Stimulated activated CD8-positive, alpha-beta memory T cell treated with anti-CD3 and anti-CD28 coated beads, Interleukin-12 subunit alpha, Interleukin-12 subunit beta, amount 100 ng/mL, for 1 hour (primary cell): ENCODE measurements at regions not wholly inside any gene's neighbourhood (a gene's known extent, or its start where the extent isn't known, plus 50 kb on each side); places are given as distances from the start of the nearest gene placed in this dataset.

Experiments used
- DNase-seq: peaks from one replicate; pipeline ENCODE4 v3.0.0-alpha.2; 2020; ENCODE audit warnings: low read depth

DNA sequence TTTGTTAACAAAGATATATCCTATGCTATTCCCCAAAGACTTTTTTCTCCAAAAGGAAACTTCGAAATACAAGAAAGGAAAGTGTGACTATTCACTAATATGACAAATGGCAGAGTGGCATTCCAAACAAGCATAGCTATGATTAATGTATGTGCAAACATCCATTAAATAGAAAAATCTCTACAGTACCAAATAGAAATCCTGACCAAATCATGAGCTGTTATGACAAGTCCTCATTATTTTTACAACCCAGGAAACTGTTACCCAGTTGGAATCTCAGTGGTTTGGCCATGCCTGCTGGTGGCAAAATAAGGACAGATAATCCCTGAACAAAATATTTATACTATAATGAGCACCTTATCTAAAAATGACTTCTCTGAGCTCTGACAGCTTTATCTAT lies 202.1 kb downstream of the SEC23A start:
- DNase-seq, result no peak

DNA sequence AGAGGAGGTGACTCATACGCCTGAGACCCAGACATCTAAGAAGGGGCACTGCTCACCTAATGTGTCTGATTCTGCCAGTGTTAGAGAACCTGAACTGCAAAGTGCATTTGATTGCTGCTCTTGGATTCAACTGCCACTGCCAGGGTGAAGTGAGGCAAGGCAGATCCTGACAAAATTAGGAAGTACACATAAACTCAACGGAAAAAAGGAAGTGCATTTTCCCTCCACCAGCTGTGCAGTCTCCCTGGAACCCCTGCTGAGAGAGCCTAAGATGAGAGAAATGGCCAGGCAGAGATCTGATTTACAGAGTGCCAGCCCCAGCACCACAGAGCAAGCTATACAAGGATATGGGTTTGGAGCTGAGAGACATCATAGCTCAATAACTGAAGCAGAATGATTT lies 215.3 kb downstream of the SEC23A start:
- DNase-seq, result no peak

DNA sequence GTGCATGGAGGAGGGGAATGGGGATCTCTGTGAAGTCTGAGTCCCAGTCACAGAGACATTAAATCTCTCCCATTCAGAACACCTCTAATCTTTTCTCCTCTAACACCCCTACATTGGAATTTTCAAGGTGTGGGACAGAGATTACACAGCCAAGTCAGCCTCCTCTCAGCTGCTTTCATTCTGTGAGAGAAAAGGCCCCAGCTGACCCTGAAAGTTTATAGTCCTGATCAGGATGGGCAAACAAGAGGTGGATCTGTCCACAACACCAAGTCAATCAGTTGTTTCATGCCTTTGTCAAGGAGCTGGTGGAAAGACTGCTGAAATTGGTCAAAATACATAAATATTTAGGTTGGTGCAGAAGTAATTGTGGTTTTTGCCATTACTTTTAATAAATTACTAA lies 218.9 kb downstream of the SEC23A start:
- DNase-seq, result no peak

DNA sequence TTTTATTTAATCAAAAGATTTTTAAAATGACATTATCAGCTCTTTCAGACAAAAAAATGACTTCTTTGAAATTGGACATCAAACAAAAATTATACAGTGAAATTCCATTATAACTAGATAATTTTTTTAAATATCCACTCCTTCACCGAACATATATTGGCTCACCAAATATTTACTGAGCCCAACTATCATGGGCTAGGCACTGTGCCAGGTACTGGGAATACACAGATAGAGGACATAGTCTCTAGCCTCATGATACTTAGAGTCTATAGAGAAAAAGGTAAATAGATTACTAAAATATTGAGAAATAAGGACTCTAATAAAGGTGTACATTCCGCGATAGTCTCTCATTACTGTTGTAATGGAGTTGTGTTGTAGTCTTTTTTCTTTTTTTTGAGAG lies 219.9 kb downstream of the SEC23A start:
- DNase-seq, result no peak

DNA sequence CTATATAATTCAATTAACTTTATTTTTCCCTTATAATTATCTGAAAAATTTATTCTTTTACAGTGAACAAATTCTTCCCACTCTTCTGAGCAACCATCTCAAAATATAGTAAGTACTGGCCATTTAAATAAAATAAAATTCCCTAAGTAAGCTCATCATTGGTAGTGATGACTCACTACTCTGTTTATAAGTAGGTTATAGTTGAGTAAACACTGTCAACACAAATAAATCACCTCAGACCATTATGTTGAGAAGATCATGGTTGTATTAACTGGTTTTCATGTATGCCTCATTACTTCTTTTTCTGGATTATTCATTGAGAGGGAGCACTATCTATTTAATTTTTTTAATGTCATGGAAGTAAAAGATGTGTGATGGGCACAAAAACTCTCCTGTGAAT lies 220.5 kb downstream of the SEC23A start:
- no peak for DNase-seq

DNA sequence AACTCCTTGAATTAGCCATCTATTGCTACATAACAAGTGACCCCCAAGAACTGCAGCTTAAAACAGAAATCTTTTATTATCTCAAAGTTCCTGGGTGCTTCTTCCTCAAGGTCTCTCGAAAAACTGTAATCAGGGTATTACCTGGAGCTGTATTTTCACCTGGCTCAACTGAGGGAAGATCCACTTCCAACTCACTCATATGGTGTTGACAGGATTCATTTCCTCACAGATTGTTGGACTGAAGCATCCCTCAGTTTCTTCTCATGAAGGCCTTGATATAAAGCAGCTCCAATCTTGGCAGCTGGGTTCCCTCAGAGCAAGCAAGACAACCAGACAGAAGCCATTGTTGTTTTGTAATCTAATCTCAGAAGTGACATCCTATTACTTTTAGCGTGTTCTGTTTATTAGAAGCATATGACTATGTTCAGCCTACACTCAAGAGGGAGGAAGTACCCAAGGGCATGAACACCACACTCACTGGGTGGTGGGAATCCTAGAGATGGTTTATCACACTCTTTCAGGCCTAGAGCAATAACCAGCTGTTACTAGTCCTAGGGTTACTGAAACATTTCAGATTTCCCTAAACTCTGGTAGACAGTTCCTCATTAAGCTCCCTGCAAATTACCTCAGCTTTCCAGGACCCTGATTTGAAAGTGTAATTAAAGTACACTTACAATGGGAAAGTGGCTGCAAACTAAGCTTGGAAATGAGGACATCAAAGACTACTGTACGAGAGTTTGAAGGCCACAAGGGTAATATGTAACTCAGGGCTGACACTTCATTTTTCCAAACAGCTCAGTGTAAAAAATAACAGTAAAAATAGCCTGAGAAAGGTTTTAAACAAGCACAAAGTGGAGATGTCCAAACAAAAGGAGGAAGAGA lies 222.2 kb downstream of the SEC23A start:
- DNase-seq, result no peak

DNA sequence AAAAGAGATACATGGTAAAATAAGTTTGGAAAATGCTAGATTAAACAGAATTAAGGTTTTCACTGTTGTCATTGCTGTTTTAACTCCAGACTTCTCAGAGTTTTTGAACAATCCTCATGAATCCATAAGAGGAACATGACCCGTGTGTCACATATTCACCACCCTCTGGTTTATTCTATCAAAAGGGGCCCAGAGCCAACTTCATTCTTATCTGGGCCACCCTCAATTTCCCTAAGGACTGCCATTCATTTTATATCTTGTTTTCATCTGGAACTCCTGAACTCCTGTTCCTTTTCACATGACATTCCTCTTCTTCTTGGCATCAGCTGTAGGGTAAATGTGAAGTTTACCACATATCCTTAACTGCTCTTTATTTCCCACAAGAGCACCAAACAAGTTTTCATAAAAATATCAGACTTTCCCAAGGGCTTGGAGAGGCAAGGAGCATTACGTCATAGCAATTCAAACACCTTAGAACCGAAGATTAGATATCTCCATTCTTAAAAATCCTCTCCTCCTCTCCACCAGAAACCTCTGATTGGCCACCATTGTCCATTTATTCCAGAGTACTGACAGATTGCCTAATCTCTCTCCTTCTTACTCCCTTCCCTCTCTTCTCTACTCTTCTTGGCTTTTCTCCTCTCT lies 225.2 kb downstream of the SEC23A start:
- DNase-seq, result no peak

DNA sequence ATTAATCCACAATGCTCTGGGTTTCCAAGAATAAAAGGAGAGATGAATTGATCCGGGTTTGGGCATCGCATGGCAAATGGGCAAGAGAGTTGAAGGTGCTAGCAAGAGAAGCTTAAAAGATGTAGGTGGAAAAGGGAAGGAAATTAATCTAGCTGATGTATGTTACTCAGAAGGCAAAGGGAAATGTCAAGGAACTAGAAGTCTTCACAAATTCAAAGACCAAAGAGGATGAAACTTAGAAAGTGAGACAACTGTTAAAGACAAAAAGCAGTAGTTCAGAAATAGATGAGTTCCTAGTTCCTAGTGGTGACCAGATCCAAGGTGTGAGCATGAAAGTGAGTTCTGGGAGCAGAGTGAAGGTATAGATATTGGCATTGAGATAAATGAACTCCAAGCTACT lies 228.3 kb downstream of the SEC23A start:
- no peak for DNase-seq

DNA sequence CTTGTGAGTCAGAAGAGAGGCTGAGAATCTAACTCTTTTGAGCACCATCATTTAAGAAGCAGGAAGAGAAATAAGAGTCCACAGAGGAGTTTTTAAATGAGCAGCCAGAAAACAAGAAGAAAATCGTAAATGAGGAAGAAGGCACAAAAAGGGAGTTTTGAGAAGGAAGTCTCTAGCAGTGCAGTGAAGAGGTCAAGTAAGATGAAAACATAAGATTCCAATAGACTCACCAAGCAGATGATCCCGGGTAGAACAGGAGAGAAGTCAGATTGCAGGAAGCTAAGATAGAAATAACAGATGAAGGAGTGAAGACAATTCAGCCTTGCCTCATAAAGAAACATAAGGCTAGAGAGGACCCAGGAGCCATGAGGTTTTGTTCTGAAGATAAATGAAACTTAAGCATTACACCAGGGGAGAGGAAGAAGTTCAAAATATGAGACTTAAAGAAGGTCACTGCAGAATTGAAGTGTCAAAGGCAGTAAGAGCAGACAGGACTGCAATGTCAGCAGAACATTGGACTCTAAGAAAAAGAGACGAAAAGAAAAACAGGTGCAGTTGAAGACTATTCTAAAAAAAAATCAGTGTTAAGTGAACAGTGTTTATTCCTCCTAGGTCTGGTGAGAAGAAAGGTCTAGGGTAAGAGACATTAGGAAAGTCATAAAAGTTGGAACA lies 229.0 kb downstream of the SEC23A start:
- DNase-seq, result no peak

DNA sequence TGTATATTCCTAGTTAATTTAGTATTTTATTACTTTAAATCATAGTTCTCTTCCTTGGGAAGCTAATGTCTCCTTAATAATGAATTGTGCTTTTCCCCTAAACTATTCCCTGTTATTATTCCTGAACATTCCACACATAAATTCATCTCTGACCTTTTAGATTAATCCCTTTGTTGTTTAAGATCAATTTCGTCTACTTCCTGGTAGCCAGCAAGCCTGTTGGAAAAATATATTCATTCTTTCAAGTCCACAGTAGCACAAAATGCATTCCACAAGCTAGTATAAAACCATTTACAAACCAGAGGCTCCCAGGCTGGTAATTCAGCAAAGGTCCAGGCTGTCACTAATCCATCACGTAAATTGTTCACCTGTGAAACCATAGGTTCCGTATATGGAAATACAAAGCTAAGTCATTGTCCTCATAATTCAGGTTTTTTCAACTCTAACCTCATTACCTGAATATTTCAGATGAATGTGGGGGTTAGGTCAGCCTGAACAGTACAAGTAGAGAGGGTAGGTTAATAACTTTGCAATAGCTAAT lies 232.7 kb downstream of the SEC23A start:
- DNase-seq, result no peak

DNA sequence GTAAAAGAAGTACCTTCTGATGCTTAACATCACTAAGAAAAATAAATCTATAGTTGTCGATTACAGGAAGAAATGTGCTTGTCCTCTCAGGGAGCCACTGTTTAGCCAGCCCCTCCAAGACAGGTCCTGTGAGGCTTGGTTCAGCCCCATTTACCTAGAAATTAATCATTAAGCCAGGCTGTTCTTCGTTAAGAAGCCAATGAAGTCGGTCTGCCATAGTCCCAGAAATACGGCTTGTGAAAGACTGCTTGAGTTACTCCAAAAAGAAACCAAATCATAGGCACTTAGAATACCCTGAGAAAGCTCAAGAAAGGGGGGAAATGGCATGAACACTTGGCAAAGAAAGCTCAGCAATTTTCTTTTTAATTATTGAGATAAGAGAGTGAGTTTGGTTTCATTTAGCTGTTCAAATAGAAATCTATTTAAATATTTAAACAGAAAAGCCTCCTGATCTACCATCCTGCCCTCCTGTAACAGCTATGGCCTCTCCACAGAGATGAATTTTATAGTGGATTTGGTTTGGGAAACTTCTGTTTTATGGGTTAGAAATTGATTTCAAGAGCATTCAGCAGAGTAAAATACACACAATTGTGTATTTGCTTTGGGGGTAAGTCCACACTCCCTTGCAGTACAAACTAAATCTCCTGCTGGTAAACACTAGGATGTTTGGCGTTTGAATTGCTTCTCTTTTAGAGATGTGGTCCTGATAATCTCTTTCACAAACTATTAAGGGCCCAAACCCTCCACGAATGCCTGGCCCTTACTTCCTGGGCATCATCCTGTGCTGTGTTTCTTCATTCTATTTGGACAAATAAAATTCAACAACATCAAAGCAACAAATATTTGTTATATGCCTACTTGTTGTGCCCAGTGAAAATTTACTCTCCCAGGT lies 234.4 kb downstream of the SEC23A start:
- no peak for DNase-seq

DNA sequence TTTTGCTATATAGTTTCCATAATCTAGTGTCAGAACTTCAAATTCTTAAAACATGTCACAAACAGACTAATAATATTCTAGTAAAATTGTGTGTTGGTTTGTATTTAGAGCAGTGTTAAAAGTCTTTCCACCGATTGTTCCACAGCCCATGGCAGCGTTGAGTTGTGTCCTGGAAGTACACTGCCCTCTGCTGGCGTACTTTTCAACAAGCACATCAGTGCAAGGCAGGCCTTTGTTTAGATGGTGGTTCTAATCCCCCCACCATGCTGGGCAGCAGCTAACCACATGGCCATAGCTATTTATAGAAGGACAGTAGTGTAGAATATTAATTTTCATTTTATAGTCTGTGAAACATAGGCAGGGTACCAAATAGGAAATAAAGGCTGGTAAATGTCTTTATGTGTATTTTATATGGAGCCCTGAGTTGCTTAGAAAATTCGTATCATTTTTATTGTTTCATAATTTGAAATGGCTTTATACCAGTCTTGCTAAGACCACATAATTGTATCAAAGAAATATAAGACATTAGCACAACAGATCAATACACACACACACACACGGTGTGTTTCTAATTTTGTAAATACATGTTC lies 235.4 kb downstream of the SEC23A start:
- DNase-seq, result peak; percentile 36

DNA sequence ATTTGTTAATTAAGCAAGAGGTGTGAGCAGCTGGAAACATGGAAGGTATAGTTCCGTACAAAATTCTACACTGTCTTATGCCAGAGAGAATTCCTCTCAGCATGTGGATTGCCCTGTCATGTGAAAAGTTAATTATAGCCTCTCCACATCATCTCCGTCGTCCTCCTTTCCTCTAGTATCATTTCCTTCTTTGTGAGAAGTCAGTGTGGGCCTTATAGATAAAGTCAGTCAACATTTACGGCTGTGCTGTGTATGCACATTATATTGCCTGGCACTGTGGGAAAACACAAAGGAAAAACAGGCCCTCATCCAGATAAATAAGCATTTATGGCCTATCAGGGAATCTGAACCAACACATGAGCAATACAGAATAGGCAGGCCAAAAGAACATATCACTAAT lies 236.6 kb downstream of the SEC23A start:
- DNase-seq, result no peak

DNA sequence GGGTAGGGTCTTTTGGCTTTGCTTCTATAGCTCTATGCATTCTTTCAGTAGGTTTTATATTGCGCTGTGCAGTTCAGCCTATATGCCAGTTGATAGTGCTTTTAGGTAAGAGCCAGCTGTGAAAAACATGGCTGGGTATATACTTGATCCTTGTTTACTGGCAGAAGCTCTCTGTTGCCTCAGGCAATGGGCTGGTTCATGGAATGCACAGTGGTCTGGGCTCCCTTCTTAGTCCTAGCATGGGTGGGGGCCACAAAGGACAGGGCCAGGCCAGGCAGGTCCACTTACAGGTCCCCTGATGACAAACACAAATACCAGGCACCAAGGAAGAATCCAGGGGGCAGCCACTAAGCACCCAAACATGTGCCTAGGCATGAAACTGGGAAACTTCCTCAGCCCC lies 240.7 kb downstream of the SEC23A start:
- no peak for DNase-seq

DNA sequence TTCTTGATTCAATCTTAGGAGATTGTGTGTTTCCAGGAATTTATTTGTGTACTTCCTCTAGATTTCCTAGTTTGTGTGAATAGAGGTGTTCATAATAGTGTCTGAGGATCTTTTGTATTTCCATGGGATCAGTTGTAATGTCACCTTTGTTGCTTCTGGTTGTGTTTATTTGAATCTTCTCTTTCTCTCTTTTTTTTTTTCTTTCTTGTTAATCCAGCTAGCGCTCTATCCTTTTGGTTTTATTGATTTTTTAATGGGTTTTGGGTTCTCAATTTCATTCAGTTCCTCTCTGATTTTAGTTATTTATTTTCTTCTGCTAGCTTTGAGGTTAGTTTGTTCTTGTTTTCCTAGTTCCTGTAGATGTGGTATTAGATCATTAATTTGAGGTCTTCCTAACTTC lies 242.5 kb downstream of the SEC23A start:
- no peak for DNase-seq

DNA sequence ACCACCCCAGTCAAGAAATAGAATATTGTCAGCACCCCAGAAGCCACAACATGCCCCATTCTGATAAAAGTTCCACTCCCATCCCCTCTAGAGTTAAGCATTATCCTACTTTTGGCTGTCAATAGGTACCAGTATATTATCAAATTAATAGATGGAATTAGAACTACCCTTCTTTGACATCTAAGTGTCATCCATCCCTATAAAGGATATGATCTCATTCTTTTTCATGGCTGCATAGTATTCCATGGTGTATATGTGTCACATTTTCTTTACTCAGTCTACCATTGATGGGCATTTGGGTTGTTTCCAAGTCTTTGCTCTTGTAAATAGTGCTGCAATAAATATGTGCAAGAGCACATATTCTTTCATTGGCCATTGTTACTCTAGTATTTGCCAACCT lies 246.2 kb downstream of the SEC23A start:
- no peak for DNase-seq

DNA sequence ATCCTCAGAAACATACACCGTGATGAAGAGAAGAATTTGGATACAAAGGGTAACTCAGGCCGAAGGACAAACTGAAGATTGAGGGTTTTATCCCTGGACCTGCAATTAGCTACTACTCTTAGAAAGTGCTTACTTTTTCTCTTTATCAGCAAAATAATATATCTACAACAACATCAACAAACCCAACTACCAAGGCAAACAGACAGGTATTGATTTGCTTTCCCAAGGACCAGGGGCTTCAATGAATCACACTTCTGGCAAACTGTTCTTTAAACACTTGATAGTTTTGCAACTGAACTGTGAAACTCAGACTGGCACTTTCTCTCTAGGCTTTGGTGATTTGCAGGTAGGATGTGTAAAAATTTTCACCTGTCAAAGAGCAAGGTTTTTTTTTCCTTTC lies 247.5 kb downstream of the SEC23A start:
- no peak for DNase-seq

DNA sequence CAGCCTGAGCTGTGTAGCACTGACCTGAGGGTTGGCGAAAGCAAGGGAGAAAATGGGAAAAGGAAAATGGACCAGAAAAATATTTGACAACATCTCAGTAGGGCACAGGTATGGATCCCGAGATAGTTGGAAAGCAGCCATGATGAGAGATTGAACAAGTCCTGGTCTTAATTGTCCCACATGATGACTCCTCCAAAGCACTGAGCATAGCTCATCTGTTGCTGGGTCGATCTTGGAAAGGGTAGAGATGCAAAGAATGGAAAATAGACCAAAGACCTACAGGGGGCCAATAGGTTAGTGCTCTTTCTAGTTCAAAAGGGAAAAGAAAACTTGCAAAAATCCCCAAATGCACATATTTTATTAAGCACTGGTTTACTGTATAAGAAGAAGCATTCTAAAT lies 251.9 kb downstream of the SEC23A start:
- DNase-seq, result no peak

DNA sequence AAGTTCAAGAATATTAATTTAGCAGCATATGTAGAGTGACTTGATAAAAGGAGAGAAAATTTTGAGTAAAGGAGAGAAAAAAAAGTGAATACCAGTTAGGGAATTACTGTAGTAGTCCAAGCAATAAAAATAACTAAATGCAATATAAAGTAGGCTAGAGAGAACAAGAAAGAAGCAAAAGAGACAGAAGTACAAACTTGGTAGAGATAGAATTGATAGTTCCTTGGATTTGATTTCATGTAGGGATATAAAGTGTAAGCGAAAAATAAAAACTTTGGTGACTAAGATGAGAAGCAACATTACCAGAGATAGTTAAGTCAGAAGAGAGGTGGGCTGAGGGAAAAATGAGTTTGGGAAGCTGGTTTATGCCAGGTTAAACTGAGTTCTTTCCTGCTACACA lies 252.4 kb downstream of the SEC23A start:
- DNase-seq, result no peak

DNA sequence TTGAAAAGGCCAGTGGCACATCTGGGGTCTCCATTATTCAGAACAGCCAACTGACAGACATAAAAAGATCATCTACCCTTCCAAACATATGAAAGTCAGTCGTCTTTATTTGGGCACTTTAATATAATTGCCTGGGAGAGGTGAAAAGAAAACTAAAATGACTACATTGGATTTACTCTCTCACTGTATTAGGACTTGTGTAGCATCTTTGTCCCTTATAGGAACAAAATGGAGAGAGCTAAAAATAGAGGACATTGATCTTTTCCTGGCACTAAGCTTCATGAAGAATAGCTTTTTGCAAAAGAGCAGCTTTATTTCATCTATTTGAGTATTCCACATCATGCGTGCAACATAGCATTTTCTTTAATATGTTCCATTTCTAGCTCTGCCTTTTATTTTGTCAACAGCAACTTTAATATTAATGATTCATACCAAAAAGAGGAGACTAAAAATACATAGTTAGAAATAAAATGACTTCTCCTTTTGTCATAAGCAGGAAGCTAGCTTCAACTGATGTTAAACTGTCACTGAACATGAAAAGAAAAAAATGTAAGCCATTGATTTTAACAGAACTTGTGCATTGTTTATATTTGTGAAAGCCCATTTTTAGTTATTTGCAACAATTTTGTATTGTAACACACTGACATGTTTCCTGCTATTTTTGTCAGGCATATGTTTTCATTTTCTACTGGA lies 254.6 kb downstream of the SEC23A start:
- DNase-seq, result no peak

DNA sequence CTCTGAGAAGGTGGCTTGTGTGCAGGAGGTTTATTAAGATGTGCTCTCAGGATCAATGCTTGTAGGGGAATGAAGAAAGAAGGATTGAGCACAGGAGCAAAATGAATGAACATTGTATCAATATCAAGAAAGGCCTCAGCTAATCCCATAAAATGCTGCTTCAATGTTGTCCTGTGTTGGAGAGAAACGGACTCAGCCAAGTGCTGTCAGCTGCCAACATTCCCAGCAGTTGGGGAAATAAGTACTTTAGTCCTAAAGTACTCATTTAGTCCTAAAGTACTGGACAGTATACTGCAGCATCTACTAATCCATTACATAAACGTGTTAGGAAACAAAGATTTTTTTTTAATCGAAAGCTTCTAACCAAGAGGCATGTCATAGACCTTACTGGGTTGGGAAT lies 255.9 kb downstream of the SEC23A start:
- DNase-seq, result no peak
